ENCODE measurements at regions not wholly inside any gene's neighbourhood (a gene's known extent, or its start where the extent isn't known, plus 50 kb on each side); places are given as distances from the start of the nearest gene placed in this dataset.
"Not testable (repeated sequence)": the region's sequence is repeated elsewhere in the genome, so short reads cannot be mapped to it uniquely, and the experiment has no call there.

DNA sequence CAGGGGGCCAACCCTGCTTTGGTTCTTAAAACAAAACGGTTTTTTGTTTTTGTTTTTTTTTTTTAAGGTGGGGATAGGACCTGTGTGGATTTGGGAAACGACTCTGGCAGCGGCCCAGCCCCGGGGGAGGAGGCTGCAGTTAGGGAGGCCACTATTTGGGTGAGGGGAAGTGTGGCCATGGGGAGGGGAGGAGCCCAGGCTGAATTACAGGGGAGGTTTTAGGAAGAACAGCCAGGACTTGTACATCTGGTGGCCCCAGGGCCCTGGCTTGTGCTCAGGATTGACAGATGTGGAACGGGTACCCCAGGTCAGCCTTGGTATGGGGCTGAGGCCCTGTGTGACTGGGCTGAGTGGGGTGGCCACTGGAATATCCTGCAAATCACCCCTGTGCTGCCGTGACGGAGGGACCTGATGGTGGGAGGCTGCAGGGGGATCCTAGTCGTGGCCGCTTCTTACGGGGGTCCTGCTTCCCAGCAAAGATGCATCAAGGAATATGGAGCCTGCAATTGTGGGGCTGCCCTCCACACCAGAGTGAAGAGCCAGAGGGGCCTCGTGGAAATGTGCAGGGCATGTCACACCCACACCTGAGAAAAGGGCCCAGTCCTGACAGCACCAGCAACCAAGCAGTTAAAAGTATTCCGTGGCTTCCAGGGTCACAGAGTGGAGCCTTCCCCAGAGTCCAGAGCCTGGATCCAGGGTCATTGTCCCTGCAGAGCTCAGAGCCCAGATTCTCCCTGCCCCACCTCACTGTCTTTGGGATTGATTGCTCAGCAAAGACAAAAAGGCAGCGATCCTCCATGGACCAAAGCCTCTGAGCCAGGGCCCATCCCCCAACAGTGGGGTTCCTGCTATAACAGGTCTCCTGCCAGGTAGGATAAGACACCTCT, 55.2 kb upstream of the WNT7B start:
- Histone ChIP-seq H3K27me3 (ENCODE audit: control insufficient read depth, insufficient read depth, low read length) (no peaks in the 10 kb centered on the region), H3K4me3 (ENCODE audit: low read depth, low read length) (no peak overlapping the region), H3K36me3 (ENCODE audit: control insufficient read depth, insufficient read depth, low read length) (no peaks in the 10 kb centered on the region)
- ChIA-PET CTCF (interaction anchor here (1.7 kb wide), 1 partner anchor 26 kb away, joined by 5 read pairs; no protein-coding TSS in a partner anchor), POLR2A (no interaction called here)
- DNase-seq (ENCODE audit: low read depth) = no peak
- TF ChIP-seq, protein P1, sequence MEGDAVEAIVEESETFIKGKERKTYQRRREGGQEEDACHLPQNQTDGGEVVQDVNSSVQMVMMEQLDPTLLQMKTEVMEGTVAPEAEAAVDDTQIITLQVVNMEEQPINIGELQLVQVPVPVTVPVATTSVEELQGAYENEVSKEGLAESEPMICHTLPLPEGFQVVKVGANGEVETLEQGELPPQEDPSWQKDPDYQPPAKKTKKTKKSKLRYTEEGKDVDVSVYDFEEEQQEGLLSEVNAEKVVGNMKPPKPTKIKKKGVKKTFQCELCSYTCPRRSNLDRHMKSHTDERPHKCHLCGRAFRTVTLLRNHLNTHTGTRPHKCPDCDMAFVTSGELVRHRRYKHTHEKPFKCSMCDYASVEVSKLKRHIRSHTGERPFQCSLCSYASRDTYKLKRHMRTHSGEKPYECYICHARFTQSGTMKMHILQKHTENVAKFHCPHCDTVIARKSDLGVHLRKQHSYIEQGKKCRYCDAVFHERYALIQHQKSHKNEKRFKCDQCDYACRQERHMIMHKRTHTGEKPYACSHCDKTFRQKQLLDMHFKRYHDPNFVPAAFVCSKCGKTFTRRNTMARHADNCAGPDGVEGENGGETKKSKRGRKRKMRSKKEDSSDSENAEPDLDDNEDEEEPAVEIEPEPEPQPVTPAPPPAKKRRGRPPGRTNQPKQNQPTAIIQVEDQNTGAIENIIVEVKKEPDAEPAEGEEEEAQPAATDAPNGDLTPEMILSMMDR (IDR thresholded peaks at IDR 0.05; ENCODE audit: insufficient read depth, low read depth, low read length) = no peak

DNA sequence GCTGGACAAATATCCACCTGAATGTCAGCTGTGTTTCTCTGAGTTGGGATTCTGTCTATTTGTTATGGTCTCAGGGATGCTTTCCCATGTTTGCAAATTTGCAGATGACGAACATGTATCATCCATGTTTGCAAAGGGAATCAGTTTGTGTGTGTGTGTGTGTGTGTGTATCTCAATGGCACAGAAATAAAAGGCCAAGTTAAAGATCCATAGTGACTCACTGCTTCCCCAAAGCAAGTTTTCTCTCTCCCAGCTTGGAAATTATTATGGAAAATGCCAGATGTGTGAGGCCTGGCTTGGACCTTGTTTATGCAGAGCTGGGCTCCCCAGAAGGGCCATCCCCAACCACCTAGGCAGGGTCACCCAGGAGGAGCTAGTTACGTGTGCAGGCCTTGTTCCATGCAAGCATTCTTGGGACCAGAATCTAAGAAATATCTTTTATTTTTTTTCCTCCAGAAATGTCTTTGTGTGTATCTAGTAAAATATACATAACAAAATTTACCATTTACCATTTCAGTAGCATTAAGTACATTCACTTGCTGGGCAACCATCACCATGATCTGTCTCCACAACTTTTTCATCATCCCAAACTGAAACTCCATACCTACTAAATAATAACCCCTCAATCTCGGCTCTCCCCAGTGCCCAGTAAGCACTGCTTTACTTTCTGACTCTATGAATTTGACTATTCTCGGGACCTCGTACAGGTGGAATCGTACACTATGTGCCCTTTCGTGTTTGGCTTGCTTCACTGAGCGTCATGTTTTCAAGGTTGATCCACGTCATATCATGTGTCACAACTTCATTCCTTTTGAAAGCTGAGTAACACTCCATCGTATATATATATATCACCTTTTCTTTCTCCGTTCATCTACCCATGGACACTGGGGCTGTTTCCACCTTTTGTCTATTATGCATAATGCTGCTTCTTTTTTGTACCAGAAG, 56.6 kb upstream of the WNT7B start:
- H3K4me3 ChIP-seq (ENCODE audit: low read depth, low read length) = no peak overlapping the region
- no peaks in the 10 kb centered on the region for H3K27me3 ChIP-seq (ENCODE audit: control insufficient read depth, insufficient read depth, low read length)
- POLR2A ChIA-PET = no interaction called here
- TF ChIP-seq, protein P1 (IDR thresholded peaks at IDR 0.05; ENCODE audit: insufficient read depth, low read depth, low read length) = no peak
- no peak for DNase-seq (ENCODE audit: low read depth)
- H3K36me3 ChIP-seq (ENCODE audit: control insufficient read depth, insufficient read depth, low read length) = no peaks in the 10 kb centered on the region
- CTCF ChIA-PET = interaction anchor here (0.9 to 2.1 kb wide), 4 partner anchors 11 to 48 kb away, joined by 3 to 8 read pairs (median 6); no protein-coding TSS in a partner anchor

DNA sequence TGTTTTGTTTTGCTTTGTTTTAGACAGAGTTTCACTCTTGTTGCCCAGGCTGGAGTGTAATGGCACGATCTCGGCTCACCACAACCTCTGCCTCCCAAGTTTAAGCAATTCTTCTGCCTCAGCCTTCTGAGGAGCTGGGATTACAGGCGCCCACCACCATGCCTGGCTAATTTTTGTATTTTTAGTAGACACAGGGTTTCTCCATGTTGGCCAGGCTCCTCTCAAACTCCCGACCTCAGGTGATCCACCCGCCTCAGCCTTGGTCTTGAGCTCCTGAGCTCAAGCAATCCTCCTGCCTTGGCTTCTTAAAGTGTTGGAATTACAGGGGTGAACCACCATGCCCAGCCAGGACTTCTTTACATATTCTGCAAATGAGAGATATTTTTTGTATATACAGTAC, 57.5 kb upstream of the WNT7B start:
- POLR2A ChIA-PET; H3K27me3 ChIP-seq (ENCODE audit: control insufficient read depth, insufficient read depth, low read length); H3K4me3 ChIP-seq (ENCODE audit: low read depth, low read length); DNase-seq (ENCODE audit: low read depth); H3K36me3 ChIP-seq (ENCODE audit: control insufficient read depth, insufficient read depth, low read length): not testable (repeated sequence)
- CTCF ChIA-PET = interaction anchor here (0.9 to 2.1 kb wide), 4 partner anchors 11 to 47 kb away, joined by 3 to 8 read pairs (median 6); no protein-coding TSS in a partner anchor

DNA sequence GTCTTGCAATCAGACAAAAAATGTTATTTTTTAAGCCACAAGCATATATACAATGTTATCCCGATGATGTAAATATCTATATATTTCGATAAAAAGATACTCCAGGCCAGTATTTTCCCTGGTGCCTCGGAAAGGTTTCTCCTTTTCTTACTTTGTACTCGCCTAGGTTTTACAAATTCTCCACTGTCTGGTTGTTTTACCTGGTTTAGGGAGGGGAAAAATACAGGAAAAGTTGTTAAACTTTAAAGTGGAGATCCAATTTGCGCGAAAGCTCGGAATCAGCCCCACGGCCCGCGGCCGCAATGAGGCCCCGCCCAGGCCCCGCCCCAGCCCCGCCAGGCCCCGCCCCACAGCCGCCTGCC, 58.4 kb upstream of the WNT7B start:
- peak overlapping the region; percentile 41 for H3K4me3 ChIP-seq (ENCODE audit: low read depth, low read length)
- no peaks in the 10 kb centered on the region for H3K27me3 ChIP-seq (ENCODE audit: control insufficient read depth, insufficient read depth, low read length)
- H3K36me3 ChIP-seq (ENCODE audit: control insufficient read depth, insufficient read depth, low read length) = no peaks in the 10 kb centered on the region
- POLR2A ChIA-PET = interaction anchor here (0.5 to 1.1 kb wide), 4 partner anchors 16 to 125 kb away, joined by 3 to 11 read pairs (median 4); no protein-coding TSS in a partner anchor
- TF ChIP-seq, protein P1 (IDR thresholded peaks at IDR 0.05; ENCODE audit: insufficient read depth, low read depth, low read length) = no peak
- DNase-seq (ENCODE audit: low read depth) = no peak
- CTCF ChIA-PET = interaction anchor here (0.7 to 2.1 kb wide), 4 partner anchors 13 to 29 kb away, joined by 3 to 13 read pairs (median 7); no protein-coding TSS in a partner anchor

DNA sequence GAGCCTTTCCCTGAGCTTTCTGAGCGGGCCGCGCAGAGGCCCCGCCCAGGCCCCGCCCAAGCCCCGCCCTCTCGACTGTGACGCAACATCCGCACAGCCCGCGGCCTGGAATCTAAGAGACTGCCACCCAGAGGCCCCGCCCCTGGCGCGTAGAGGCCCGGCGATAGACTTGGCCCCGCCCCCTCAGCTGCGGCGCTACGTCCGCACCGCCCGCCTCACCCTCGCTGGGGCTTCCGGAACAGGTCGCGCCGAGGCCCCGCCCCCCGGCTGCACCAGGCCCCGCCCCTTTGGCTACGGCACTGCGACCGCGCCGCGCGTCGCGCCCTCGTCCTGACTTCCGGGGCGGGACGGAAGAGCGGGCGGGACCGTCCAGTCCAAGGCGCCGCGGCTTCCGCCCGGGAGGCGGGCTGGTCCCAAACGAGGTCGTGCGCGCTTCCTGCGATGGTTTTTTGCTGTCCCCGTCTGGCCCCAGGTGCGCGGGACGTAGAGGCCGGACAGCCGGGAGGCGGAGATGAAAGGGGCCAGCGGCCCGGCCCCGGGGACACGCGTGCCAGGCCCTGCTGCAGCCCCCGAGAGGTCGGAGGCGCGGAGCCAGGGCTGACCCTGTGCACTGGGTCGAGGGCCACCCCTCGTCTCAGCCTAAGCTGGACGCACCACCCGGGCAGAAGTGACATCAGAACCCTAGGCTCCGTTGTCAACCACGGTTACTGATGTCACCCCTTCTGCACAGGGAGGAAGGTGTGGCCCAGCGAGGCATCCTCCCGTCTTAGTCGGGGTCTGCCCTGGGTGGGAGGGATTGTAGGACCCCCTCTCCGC, 59.0 kb upstream of the WNT7B start:
- no peaks in the 10 kb centered on the region for H3K36me3 ChIP-seq (ENCODE audit: control insufficient read depth, insufficient read depth, low read length)
- CTCF ChIA-PET = interaction anchor here (0.6 to 2.1 kb wide), 7 partner anchors 9 to 40 kb away, joined by 3 to 13 read pairs (median 5); no protein-coding TSS in a partner anchor
- DNase-seq (ENCODE audit: low read depth) = peak; percentile 95
- H3K4me3 ChIP-seq (ENCODE audit: low read depth, low read length) = peak overlapping the region; percentile 62
- POLR2A ChIA-PET = interaction anchor here (0.5 to 1.1 kb wide), 4 partner anchors 17 to 124 kb away, joined by 3 to 11 read pairs (median 4); no protein-coding TSS in a partner anchor
- H3K27me3 ChIP-seq (ENCODE audit: control insufficient read depth, insufficient read depth, low read length) = no peaks in the 10 kb centered on the region
- TF ChIP-seq, protein P1 (IDR thresholded peaks at IDR 0.05; ENCODE audit: insufficient read depth, low read depth, low read length) = no peak

Data from BJ (cell line).